ENCODE measurements at regions not wholly inside any gene's neighbourhood (a gene's known extent, or its start where the extent isn't known, plus 50 kb on each side); places are given as distances from the start of the nearest gene placed in this dataset.

DNA sequence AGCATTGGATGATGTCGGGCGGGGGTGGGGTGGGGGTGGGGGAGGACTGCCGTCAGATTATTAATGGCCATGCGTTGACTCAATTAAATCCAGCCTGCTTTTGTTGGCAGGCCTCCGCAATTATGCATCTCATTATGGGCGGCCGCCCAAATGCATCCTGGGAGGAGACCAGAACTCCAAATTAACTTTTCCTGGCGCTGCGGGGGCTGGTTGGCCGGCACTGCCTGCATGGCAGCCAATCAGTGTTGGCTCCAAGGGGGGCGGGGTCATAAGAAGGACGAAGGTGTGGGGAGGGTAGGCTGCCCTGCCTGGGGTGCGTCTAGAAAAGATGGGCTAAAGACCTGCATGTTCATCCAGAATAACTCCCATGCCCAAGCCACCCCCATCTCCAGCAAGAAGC lies 83.9 kb upstream of the PAX2 start:
- TF ChIP-seq, protein P1, sequence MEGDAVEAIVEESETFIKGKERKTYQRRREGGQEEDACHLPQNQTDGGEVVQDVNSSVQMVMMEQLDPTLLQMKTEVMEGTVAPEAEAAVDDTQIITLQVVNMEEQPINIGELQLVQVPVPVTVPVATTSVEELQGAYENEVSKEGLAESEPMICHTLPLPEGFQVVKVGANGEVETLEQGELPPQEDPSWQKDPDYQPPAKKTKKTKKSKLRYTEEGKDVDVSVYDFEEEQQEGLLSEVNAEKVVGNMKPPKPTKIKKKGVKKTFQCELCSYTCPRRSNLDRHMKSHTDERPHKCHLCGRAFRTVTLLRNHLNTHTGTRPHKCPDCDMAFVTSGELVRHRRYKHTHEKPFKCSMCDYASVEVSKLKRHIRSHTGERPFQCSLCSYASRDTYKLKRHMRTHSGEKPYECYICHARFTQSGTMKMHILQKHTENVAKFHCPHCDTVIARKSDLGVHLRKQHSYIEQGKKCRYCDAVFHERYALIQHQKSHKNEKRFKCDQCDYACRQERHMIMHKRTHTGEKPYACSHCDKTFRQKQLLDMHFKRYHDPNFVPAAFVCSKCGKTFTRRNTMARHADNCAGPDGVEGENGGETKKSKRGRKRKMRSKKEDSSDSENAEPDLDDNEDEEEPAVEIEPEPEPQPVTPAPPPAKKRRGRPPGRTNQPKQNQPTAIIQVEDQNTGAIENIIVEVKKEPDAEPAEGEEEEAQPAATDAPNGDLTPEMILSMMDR (IDR thresholded peaks at IDR 0.05) = no peak
- no peak for TF ChIP-seq POLR2A (IDR thresholded peaks at IDR 0.05)
